ENCODE measurements at regions not wholly inside any gene's neighbourhood (a gene's known extent, or its start where the extent isn't known, plus 50 kb on each side); places are given as distances from the start of the nearest gene placed in this dataset.

GRCh38 chr7:69363136-69363535, 235.1 kb upstream of the AUTS2 start:
- TF ChIP-seq CTCF (conservative IDR thresholded peaks at IDR 0.05; ENCODE audit: low read depth, low read length) (no peak), POLR2A (IDR thresholded peaks at IDR 0.05; ENCODE audit: low read depth, low read length) (no peak), RAD21 (IDR thresholded peaks at IDR 0.05; ENCODE audit: low read length) (no peak), RFX5 (IDR thresholded peaks at IDR 0.05; ENCODE audit: low read depth, low read length) (no peak), BHLHE40 (IDR thresholded peaks at IDR 0.05; ENCODE audit: low read depth, low read length) (no peak), CEBPB (IDR thresholded peaks at IDR 0.05; ENCODE audit: low read depth, low read length) (no peak)

Data from IMR-90 (cell line).